ENCODE measurements at regions not wholly inside any gene's neighbourhood (a gene's known extent, or its start where the extent isn't known, plus 50 kb on each side); places are given as distances from the start of the nearest gene placed in this dataset.

- DNase-seq (ENCODE audit: low read depth): no peak
Observed at GRCh38 chr18:77444385-77444784, 194.7 kb downstream of the GALR1 start.

- no peak for DNase-seq (ENCODE audit: low read depth)
Observed at GRCh38 chr18:77448046-77448445, 198.4 kb downstream of the GALR1 start.

DNA sequence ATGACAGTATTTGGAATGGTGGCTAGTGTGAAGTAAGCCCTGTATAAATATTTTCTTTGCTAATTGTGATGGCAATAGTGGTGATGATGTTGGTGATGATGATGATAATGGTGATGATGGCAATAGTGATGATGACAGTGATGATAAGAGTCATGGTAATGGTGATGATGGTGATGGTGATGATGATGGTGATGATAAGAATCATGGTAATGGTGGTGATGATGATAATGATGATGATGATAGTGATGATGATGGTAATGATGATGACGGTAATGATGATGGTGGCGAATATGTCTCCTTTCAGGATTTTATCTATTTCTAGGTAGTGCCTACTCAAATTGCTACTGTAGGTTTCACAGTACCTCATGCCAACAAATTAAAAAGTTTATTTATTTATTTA, 205.4 kb downstream of the GALR1 start:
- no peak for DNase-seq (ENCODE audit: low read depth)

GRCh38 chr18:77457681-77458080, 208.0 kb downstream of the GALR1 start:
- DNase-seq (ENCODE audit: low read depth): no peak

GRCh38 chr18:77461062-77461688, 211.5 kb downstream of the GALR1 start:
- no peak for DNase-seq (ENCODE audit: low read depth)

DNA sequence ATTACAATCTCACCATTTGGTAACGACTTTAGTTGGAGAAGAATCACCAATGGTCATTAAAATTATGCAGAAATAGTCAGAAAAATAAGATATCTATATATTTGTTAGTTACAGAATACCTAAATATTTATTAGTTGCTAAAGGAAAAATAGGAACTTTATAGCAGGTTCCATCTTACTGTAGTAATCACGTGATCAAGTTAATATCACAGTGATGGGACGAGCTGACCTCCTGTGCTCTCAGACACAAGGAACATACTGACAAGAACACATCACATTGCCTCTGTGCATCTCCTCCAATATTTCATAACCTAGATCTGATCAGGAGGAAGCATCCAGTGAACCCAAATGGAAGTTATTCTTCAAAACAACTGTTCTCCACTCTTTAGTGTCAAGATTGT, 215.3 kb downstream of the GALR1 start:
- no peak for DNase-seq (ENCODE audit: low read depth)

GRCh38 chr18:77466890-77467289, 217.2 kb downstream of the GALR1 start:
- DNase-seq (ENCODE audit: low read depth): no peak

DNA sequence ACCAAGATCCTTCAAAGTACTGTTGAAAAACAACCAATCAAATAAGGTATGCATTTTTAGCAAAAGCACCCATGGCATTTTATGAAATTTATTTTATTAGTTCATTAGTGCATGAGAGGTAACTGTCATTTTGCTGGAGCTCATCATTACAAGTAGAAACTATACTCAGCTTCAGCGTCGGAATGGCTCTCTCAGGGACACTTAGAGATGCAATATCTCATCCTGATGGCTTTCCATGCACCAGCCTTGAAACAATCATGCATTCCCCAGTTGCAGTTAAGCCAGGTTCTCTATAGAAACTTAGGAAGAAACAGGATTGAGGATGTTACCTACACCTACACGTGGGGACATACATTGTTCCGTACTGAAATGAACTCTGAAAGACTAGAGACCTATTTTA, 219.5 kb downstream of the GALR1 start:
- no peak for DNase-seq (ENCODE audit: low read depth)

- DNase-seq (ENCODE audit: low read depth): no peak
Observed at GRCh38 chr18:77470569-77471413, 221.1 kb downstream of the GALR1 start.

DNA sequence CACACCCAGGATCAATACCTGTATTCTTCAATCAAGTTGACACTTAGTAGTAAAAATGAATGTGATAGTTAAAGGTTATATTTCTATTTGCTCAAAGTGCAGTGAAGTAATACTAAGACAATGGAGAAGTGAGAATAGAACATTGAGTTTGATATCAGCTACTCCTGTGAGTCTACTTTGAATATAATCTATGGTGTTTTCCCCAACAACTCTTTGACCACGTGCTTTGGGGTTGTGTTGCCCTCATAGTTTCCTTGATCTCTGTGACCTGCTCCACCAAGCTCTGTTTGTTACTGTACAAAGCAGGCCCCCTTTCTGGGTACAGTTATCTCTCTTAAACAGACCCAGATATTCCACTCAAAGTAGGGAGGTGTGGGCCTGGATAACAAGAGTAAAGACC, 222.9 kb downstream of the GALR1 start:
- DNase-seq (ENCODE audit: low read depth): no peak

- no peak for DNase-seq (ENCODE audit: low read depth)
Observed at GRCh38 chr18:77478646-77479442, 229.2 kb downstream of the GALR1 start.

DNA sequence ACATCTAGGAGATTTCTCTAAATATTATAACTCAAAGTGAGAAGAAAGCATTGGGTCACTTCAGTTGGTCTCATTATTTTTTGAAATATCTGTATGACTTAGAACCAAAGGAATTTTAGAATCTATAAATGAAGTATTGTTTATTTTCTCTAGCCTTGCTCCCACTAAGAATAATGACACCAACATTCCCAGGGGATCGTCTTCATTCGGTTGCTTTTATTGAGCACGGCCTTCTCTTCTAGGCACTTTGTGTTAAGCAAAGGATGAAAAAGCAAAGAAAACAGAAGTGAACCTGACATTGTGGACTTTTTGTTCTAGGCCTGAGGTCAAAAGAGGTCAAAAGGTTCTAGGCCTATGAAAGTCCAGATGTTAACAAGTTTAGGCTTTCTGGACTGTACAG, 231.9 kb downstream of the GALR1 start:
- no peak for DNase-seq (ENCODE audit: low read depth)

- DNase-seq (ENCODE audit: low read depth): no peak
Observed at GRCh38 chr18:77482190-77483085, 232.8 kb downstream of the GALR1 start.

DNA sequence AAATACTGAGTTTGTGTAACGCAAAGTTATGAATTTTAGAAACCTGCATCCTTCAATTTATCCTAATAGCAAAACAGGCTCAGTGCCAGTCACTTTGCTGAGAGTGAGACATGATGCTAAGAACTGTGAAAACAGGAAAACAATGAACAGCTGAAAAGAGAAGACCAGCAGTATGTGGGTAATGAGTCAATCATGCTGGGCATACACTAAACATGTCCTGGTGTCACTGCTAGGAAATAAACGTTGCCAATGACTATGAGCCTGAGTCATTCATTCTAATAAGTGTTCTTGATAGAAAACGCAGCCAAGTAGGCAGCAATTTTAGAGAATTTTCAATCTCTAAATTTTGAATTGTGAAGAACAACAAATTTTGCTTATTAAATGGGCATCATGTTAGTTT, 237.3 kb downstream of the GALR1 start:
- DNase-seq (ENCODE audit: low read depth): no peak

DNA sequence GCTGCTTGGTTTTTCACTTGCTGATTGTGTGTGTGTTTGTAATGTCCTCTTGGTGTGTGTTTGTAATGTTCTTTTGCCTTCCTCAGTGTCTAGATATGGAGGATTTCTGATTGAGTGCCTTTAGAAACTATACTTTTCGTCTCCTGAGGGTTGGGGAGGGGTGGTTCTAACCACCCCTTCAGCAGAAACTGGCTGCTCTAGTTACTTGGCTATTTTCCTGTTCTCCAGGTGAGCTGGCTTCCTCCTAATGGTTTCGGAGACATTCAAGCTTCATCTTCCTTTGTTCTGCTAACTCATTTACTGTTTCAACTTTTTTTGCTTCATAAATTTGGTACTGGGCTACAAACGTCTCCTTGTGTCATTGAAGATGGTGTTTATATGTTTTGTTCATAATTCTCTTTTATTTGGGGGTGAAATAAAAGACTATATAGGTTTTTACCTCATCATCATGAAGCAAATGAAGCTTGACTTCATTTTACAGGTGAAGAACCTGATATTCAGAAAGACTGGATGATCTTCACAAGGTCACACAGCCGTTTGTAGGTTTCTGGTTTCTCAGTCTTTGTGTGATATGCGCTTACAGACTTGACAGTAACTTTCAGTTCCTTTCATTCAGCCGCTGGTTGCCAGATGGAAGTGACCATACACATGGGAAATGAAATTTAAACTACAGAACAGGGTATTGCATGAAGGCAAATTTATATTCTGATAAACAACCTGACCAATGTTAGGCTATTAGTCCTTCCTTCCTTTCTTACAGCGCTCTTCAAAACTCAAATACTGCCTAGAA, 238.5 kb downstream of the GALR1 start:
- no peak for DNase-seq (ENCODE audit: low read depth)

GRCh38 chr18:77495079-77495478, 245.4 kb downstream of the GALR1 start:
- DNase-seq (ENCODE audit: low read depth): no peak

- DNase-seq (ENCODE audit: low read depth): no peak
Observed at GRCh38 chr18:77495982-77496690, 246.5 kb downstream of the GALR1 start.

- no peak for DNase-seq (ENCODE audit: low read depth)
Observed at GRCh38 chr18:77501266-77501665, 251.6 kb downstream of the GALR1 start.

DNA sequence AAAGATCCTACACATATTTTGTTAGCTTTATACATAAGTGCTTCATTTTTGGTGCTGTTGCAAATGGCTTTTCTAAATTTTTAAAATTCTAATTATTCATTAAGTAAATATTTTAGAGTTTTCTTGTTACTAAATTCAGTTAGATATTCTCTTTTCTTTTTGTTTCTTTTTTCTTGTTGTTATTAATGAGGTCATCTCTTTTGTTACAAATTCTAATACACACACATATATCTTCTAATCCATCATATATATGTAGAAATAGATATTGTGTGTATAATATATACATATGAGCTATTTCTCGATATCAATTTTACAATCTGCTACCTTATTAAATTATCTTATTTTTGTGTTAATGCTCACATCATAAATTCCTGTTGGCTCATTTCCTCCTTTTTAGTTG, 255.9 kb downstream of the GALR1 start:
- no peak for DNase-seq (ENCODE audit: low read depth)

- no peak for DNase-seq (ENCODE audit: low read depth)
Observed at GRCh38 chr18:77512152-77512551, 262.5 kb downstream of the GALR1 start.
